ENCODE measurements at regions not wholly inside any gene's neighbourhood (a gene's known extent, or its start where the extent isn't known, plus 50 kb on each side); places are given as distances from the start of the nearest gene placed in this dataset.

- peak in 1 of 3 experiments; percentile 36; a peak in 1 of 4 replicates for TF ChIP-seq CTCF (IDR thresholded peaks at IDR 0.05; ENCODE audit: control extremely low read depth in 1 of 3, insufficient read depth in 1 of 3, low read depth in 1 of 3, low read length in 3 of 3)
- TF ChIP-seq GTF2F1 (IDR thresholded peaks at IDR 0.05; ENCODE audit: borderline replicate concordance, low read depth, low read length), result no peak
- no peak for TF ChIP-seq FOSL1 (IDR thresholded peaks at IDR 0.05; ENCODE audit: insufficient read depth, low read depth, low read length)
Measured at GRCh38 chr3:116586285-116586944, 123.2 kb upstream of the TUSC7 start (continued).

Measured in H1 (cell line).